ENCODE measurements at regions not wholly inside any gene's neighbourhood (a gene's known extent, or its start where the extent isn't known, plus 50 kb on each side); places are given as distances from the start of the nearest gene placed in this dataset.

GRCh38 chr16:27618606-27619327 lies 68.8 kb downstream of the KATNIP start:
- H3K27ac ChIP-seq (replicated peaks) = no peak overlapping the region
- DNase-seq (ENCODE audit: low read depth in 1 of 2, low spot score in 1 of 2) = no peak

GRCh38 chr16:27620541-27620940 lies 70.6 kb downstream of the KATNIP start:
- Histone ChIP-seq H3K27ac (replicated peaks) (no peak overlapping the region), H3K27me3 (ENCODE audit: insufficient read depth, poor library complexity, severe bottlenecking) (no peaks in the 10 kb centered on the region), H3K4me3 (replicated peaks; ENCODE audit: insufficient read depth, low read length) (no peak overlapping the region)
- TF ChIP-seq POLR2AphosphoS5 (IDR thresholded peaks at IDR 0.05; ENCODE audit: low read depth) = no peak
- no peak for TF ChIP-seq REST (IDR thresholded peaks at IDR 0.05; ENCODE audit: insufficient replicate concordance, low read depth)
- TF ChIP-seq CTCF (IDR thresholded peaks at IDR 0.05; ENCODE audit: insufficient read depth, low read length) = no peak
- TF ChIP-seq SPI1 (IDR thresholded peaks at IDR 0.05; ENCODE audit: borderline replicate concordance, low read depth) = no peak
- TF ChIP-seq GABPA (IDR thresholded peaks at IDR 0.05; ENCODE audit: low read depth) = no peak
- no peak for DNase-seq (ENCODE audit: low read depth in 1 of 2, low spot score in 1 of 2)

More at GRCh38 chr16:27618606-27619327, 68.8 kb downstream of the KATNIP start:
- Histone ChIP-seq H3K27me3 (ENCODE audit: insufficient read depth, poor library complexity, severe bottlenecking) (no peaks in the 10 kb centered on the region), H3K4me3 (replicated peaks; ENCODE audit: insufficient read depth, low read length) (no peak overlapping the region)
- TF ChIP-seq POLR2AphosphoS5 (IDR thresholded peaks at IDR 0.05; ENCODE audit: low read depth) = no peak
- TF ChIP-seq REST (IDR thresholded peaks at IDR 0.05; ENCODE audit: insufficient replicate concordance, low read depth) = no peak
- TF ChIP-seq CTCF (IDR thresholded peaks at IDR 0.05; ENCODE audit: insufficient read depth, low read length) = no peak
- no peak for TF ChIP-seq SPI1 (IDR thresholded peaks at IDR 0.05; ENCODE audit: borderline replicate concordance, low read depth)
- TF ChIP-seq GABPA (IDR thresholded peaks at IDR 0.05; ENCODE audit: low read depth) = no peak

- TF ChIP-seq REST (IDR thresholded peaks at IDR 0.05; ENCODE audit: insufficient replicate concordance, low read depth) (no peak), GABPA (IDR thresholded peaks at IDR 0.05; ENCODE audit: low read depth) (no peak), POLR2AphosphoS5 (IDR thresholded peaks at IDR 0.05; ENCODE audit: low read depth) (no peak), SPI1 (IDR thresholded peaks at IDR 0.05; ENCODE audit: borderline replicate concordance, low read depth) (no peak), CTCF (IDR thresholded peaks at IDR 0.05; ENCODE audit: insufficient read depth, low read length) (no peak)
- DNase-seq (ENCODE audit: low read depth in 1 of 2, low spot score in 1 of 2) = no peak
- H3K27ac ChIP-seq (replicated peaks) = no peak overlapping the region
- H3K4me3 ChIP-seq (replicated peaks; ENCODE audit: insufficient read depth, low read length) = no peak overlapping the region
- H3K27me3 ChIP-seq (ENCODE audit: insufficient read depth, poor library complexity, severe bottlenecking) = no peaks in the 10 kb centered on the region
Observed at GRCh38 chr16:27624154-27625049, 74.5 kb downstream of the KATNIP start.

Measured in HL-60 (cell line).